Endothelial cell of umbilical vein (primary cell): ENCODE measurements at regions not wholly inside any gene's neighbourhood (a gene's known extent, or its start where the extent isn't known, plus 50 kb on each side); places are given as distances from the start of the nearest gene placed in this dataset.

ENCODE experiments used
- BruUV-seq: library from RNA; stranded (reverse); fragments of 400-500 nt; replicated peaks from 2 replicates; lab custom pipeline; 2021; lab: Mats Ljungman, UMichigan
- CTCF ChIA-PET: fragments of 300-600, 350-600 bp; sonication (Branson Sonifier 250); formaldehyde crosslinking; loops from one replicate; lab custom pipeline; 2021; ENCODE audit warnings: antibody characterized with exemption, inconsistent platforms; lab: Charles Lee
- POLR2A ChIA-PET: fragments of 300-600, 350-600 bp; sonication (Branson Sonifier 250); formaldehyde crosslinking; loops from one replicate; lab custom pipeline; 2021; ENCODE audit warnings: antibody characterized with exemption, inconsistent platforms; lab: Charles Lee
- DNase-seq: peaks from one replicate; pipeline ENCODE4 v3.0.0-alpha.2; 2011; ENCODE audit warnings: low read depth, low spot score
- FAIRE-seq: peaks from 2 replicates; lab custom pipeline; 2011; peaks lifted over from hg19 to GRCh38; lab: Jason Lieb, UNC
- H2AFZ ChIP-seq: 2 replicates; pipeline ENCODE4 v1.6.0; 2012; ENCODE audit warnings: low read depth, low read length, control low read depth, inconsistent platforms
- H3K27ac ChIP-seq: 2 replicates; pipeline ENCODE4 v1.5.1; 2011; ENCODE audit warnings: low read depth, mild to moderate bottlenecking, control low read depth, low read length, moderate library complexity; ENCODE audit not compliant: insufficient read depth
- H3K27me3 ChIP-seq, 2 experiments: 2 replicates each; pipeline versions ENCODE4 v1.6.0 to v1.6.1; 2011; ENCODE audit warnings: low read length in 2 of 2, mixed read lengths in 1 of 2; ENCODE audit not compliant: control insufficient read depth in 2 of 2, insufficient read depth in 2 of 2
- H3K36me3 ChIP-seq, 2 experiments: 2 replicates in 1 of 2; 3 replicates in 1 of 2; pipeline ENCODE4 v1.5.1; 2011; ENCODE audit warnings: low read length in 2 of 2, mild to moderate bottlenecking in 1 of 2, moderate library complexity in 1 of 2; ENCODE audit not compliant: control insufficient read depth in 2 of 2, insufficient read depth in 2 of 2; ENCODE audit errors: extremely low read depth in 1 of 2
- H3K4me1 ChIP-seq: 3 replicates; pipeline ENCODE4 v1.5.1; 2011; ENCODE audit warnings: mild to moderate bottlenecking, low read length; ENCODE audit not compliant: control insufficient read depth, insufficient read depth; ENCODE audit errors: extremely low read depth
- H3K4me2 ChIP-seq: 2 replicates; pipeline ENCODE4 v1.6.1; 2011; ENCODE audit warnings: low read length, control low read depth, mixed read lengths; ENCODE audit not compliant: insufficient read depth
- H3K4me3 ChIP-seq, 3 experiments: fragments of 200-600 bp in 1 of 3; sonication (generic), shearing (Covaris generic) in 1 of 3; replicated peaks in 1 of 3; 2 replicates each; pipeline ENCODE4 v1.5.1; 2011 to 2016; ENCODE audit warnings: control low read depth in 3 of 3, low read length in 3 of 3, mild to moderate bottlenecking in 2 of 3, inconsistent platforms in 1 of 3, low read depth in 1 of 3, moderate library complexity in 1 of 3; ENCODE audit not compliant: insufficient read depth in 1 of 3
- H3K79me2 ChIP-seq: 2 replicates; pipeline ENCODE4 v1.6.0; 2012; ENCODE audit warnings: low read length, inconsistent platforms; ENCODE audit not compliant: control insufficient read depth, insufficient read depth
- H3K9ac ChIP-seq: replicated peaks from 2 replicates; pipeline ENCODE3; 2011; ENCODE audit warnings: low read length, control low read depth; ENCODE audit not compliant: insufficient read depth; ENCODE audit errors: extremely low read depth
- H3K9me1 ChIP-seq: replicated peaks from 3 replicates; pipeline ENCODE4 v1.6.0; 2011; ENCODE audit warnings: mild to moderate bottlenecking, low read length; ENCODE audit not compliant: control insufficient read depth, insufficient read depth; ENCODE audit errors: extremely low read depth
- H3K9me3 ChIP-seq: replicated peaks from 2 replicates; pipeline ENCODE4 v1.5.1; 2012; ENCODE audit warnings: low read length, inconsistent platforms; ENCODE audit not compliant: control insufficient read depth, insufficient read depth
- H4K20me1 ChIP-seq: replicated peaks from 2 replicates; pipeline ENCODE3; 2011; ENCODE audit warnings: mild to moderate bottlenecking, low read length; ENCODE audit not compliant: control insufficient read depth, insufficient read depth; ENCODE audit errors: extremely low read depth
- CTCF ChIP-seq, 2 donors: IDR thresholded peaks; 1 replicate in 1 of 2; 2 replicates in 1 of 2; pipeline ENCODE4 v1.5.1; 2011; ENCODE audit warnings: low read length in 2 of 2, mild to moderate bottlenecking in 2 of 2, moderate library complexity in 2 of 2, control low read depth in 1 of 2, inconsistent platforms in 1 of 2, low read depth in 1 of 2; ENCODE audit not compliant: insufficient read depth in 1 of 2; ENCODE audit errors: extremely low read depth in 1 of 2
- EZH2 ChIP-seq: IDR thresholded peaks from 2 replicates; pipeline ENCODE4 v1.6.1; 2012; ENCODE audit warnings: borderline replicate concordance, low read depth, mild to moderate bottlenecking, moderate library complexity, low read length, inconsistent platforms; ENCODE audit not compliant: severe bottlenecking
- FOS ChIP-seq: IDR thresholded peaks from 2 replicates; pipeline ENCODE4 v1.6.1; 2011; ENCODE audit warnings: mild to moderate bottlenecking, low read length, moderate library complexity, borderline replicate concordance; ENCODE audit not compliant: insufficient read depth
- GATA2 ChIP-seq: IDR thresholded peaks from 2 replicates; pipeline ENCODE4 v1.7.0; 2011; ENCODE audit warnings: low read depth, mild to moderate bottlenecking, moderate library complexity, mixed read lengths, low read length; ENCODE audit not compliant: insufficient read length, insufficient read depth
- JUN ChIP-seq: IDR thresholded peaks from 2 replicates; pipeline ENCODE4 v1.6.1; 2011; ENCODE audit warnings: borderline replicate concordance, low read depth; ENCODE audit not compliant: insufficient read length, insufficient read depth
- MAX ChIP-seq: IDR thresholded peaks from 2 replicates; pipeline ENCODE4 v1.6.1; 2011; ENCODE audit not compliant: insufficient read depth, insufficient read length
- MYC ChIP-seq: IDR thresholded peaks from one replicate; pipeline ENCODE4 v1.6.1; 2011; ENCODE audit warnings: mild to moderate bottlenecking, low read depth, low read length
- POLR2A ChIP-seq: IDR thresholded peaks from 2 replicates; pipeline ENCODE4 v1.6.1; 2012; ENCODE audit warnings: low read depth, mild to moderate bottlenecking, control low read depth, low read length
- POLR2AphosphoS5 ChIP-seq: IDR thresholded peaks from 2 replicates; pipeline ENCODE4 v1.6.1; 2012; ENCODE audit warnings: low read depth, mild to moderate bottlenecking, control low read depth, low read length, moderate library complexity; ENCODE audit not compliant: insufficient read depth
- dilution Hi-C: fragments of 300-500 bp; cut with MboI; formaldehyde crosslinking; loops from one replicate; pipeline ENCODE4 v1.15.0; 2019; ENCODE audit warnings: low sequenced_read_pairs; ENCODE audit not compliant: extremely low pct_ligation_motif_present
- intact Hi-C: fragments of 100-400 bp; cut with micrococcal nuclease; formaldehyde crosslinking; loops from one replicate; pipeline ENCODE4 v1.10.0; 2022

- BruUV-seq: no TSS peak
- dilution Hi-C loops: no loop called here
- POLR2A ChIA-PET: no interaction called here
- Histone ChIP-seq H3K9me3 (no peaks in the 10 kb centered on the region), H3K4me1 (no peaks in the 10 kb centered on the region), H3K27me3 (no peaks in the 10 kb centered on the region), H3K36me3 (no peaks in the 10 kb centered on the region), H3K9ac (no peak overlapping the region), H3K9me1 (no peaks in the 10 kb centered on the region), H3K79me2 (no peaks in the 10 kb centered on the region), H3K27ac (no peak overlapping the region), H4K20me1 (no peaks in the 10 kb centered on the region), H3K4me3 (no peak overlapping the region), H3K4me2 (no peak overlapping the region), H2AFZ (no peak overlapping the region)
- TF ChIP-seq CTCF (IDR thresholded peaks at IDR 0.05; ENCODE audit: extremely low read depth in 1 of 2, insufficient read depth in 1 of 2, low read depth in 1 of 2, low read length in 2 of 2): no peak
- TF ChIP-seq POLR2AphosphoS5: no peak
- no peak for TF ChIP-seq FOS
- no peak for TF ChIP-seq GATA2
- no peak for TF ChIP-seq POLR2A
- no peak for TF ChIP-seq MAX
- no peak for TF ChIP-seq EZH2
- TF ChIP-seq MYC: no peak
- TF ChIP-seq JUN: no peak
- CTCF ChIA-PET: no interaction called here
- no peak for FAIRE-seq
- no peak for DNase-seq
- intact Hi-C loops: no loop called here
Observed at GRCh38 chr15:70248116-70249025, 150.7 kb upstream of the TLE3 start.
